Panc1 (cell line): ENCODE measurements at regions not wholly inside any gene's neighbourhood (a gene's known extent, or its start where the extent isn't known, plus 50 kb on each side); places are given as distances from the start of the nearest gene placed in this dataset.

ENCODE experiments used
- POLR2AphosphoS5 ChIP-seq: IDR thresholded peaks from 2 replicates; pipeline ENCODE4 v1.6.1; 2012; ENCODE audit warnings: mild to moderate bottlenecking, low read depth, low read length, moderate library complexity
- TF ChIP-seq, protein P1 (sequence below), 2 experiments: IDR thresholded peaks; 2 replicates each; pipeline ENCODE4 v1.6.1; 2011 to 2012; ENCODE audit warnings: low read depth in 2 of 2, control low read depth in 1 of 2, low read length in 1 of 2, mild to moderate bottlenecking in 1 of 2, moderate library complexity in 1 of 2; ENCODE audit not compliant: insufficient read depth in 1 of 2
- TF ChIP-seq, protein P2 (sequence below): fragments of 450-650 bp; IDR thresholded peaks from 2 replicates; pipeline ENCODE4 v1.5.1; 2017; ENCODE audit warnings: mild to moderate bottlenecking

GRCh38 chr2:107407974-107408373 is 418.7 kb upstream of the RGPD4 start:
- TF ChIP-seq, protein P1, sequence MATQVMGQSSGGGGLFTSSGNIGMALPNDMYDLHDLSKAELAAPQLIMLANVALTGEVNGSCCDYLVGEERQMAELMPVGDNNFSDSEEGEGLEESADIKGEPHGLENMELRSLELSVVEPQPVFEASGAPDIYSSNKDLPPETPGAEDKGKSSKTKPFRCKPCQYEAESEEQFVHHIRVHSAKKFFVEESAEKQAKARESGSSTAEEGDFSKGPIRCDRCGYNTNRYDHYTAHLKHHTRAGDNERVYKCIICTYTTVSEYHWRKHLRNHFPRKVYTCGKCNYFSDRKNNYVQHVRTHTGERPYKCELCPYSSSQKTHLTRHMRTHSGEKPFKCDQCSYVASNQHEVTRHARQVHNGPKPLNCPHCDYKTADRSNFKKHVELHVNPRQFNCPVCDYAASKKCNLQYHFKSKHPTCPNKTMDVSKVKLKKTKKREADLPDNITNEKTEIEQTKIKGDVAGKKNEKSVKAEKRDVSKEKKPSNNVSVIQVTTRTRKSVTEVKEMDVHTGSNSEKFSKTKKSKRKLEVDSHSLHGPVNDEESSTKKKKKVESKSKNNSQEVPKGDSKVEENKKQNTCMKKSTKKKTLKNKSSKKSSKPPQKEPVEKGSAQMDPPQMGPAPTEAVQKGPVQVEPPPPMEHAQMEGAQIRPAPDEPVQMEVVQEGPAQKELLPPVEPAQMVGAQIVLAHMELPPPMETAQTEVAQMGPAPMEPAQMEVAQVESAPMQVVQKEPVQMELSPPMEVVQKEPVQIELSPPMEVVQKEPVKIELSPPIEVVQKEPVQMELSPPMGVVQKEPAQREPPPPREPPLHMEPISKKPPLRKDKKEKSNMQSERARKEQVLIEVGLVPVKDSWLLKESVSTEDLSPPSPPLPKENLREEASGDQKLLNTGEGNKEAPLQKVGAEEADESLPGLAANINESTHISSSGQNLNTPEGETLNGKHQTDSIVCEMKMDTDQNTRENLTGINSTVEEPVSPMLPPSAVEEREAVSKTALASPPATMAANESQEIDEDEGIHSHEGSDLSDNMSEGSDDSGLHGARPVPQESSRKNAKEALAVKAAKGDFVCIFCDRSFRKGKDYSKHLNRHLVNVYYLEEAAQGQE (IDR thresholded peaks at IDR 0.05; ENCODE audit: insufficient read depth in 1 of 2, low read depth in 2 of 2, low read length in 1 of 2) = no peak
- TF ChIP-seq, protein P2, sequence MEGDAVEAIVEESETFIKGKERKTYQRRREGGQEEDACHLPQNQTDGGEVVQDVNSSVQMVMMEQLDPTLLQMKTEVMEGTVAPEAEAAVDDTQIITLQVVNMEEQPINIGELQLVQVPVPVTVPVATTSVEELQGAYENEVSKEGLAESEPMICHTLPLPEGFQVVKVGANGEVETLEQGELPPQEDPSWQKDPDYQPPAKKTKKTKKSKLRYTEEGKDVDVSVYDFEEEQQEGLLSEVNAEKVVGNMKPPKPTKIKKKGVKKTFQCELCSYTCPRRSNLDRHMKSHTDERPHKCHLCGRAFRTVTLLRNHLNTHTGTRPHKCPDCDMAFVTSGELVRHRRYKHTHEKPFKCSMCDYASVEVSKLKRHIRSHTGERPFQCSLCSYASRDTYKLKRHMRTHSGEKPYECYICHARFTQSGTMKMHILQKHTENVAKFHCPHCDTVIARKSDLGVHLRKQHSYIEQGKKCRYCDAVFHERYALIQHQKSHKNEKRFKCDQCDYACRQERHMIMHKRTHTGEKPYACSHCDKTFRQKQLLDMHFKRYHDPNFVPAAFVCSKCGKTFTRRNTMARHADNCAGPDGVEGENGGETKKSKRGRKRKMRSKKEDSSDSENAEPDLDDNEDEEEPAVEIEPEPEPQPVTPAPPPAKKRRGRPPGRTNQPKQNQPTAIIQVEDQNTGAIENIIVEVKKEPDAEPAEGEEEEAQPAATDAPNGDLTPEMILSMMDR = no peak
- TF ChIP-seq POLR2AphosphoS5 = no peak
